ENCODE measurements at regions not wholly inside any gene's neighbourhood (a gene's known extent, or its start where the extent isn't known, plus 50 kb on each side); places are given as distances from the start of the nearest gene placed in this dataset.
A peak's percentile ranks its signal among the peaks of the same experiment; 100 is the strongest.

GRCh38 chr12:29070309-29070708 is 78.8 kb upstream of the FAR2 start:
- DNase-seq (ENCODE audit: low read depth in 2 of 2): no peak
- H3K4me3 ChIP-seq (replicated peaks in 1 of 2; ENCODE audit: low read depth in 2 of 2, low read length in 2 of 2): no peak overlapping the region
- no peak for TF ChIP-seq CTCF (IDR thresholded peaks at IDR 0.05; ENCODE audit: low read depth, low read length)

- no peak for TF ChIP-seq CTCF (IDR thresholded peaks at IDR 0.05; ENCODE audit: low read depth, low read length)
- no peak for DNase-seq (ENCODE audit: low read depth in 2 of 2)
- H3K4me3 ChIP-seq (replicated peaks in 1 of 2; ENCODE audit: low read depth in 2 of 2, low read length in 2 of 2): no peak overlapping the region
These were observed 78.0 kb upstream of the FAR2 start for GRCh38 chr12:29071099-29071498.

GRCh38 chr12:29072631-29073030 is 76.4 kb upstream of the FAR2 start:
- DNase-seq (ENCODE audit: low read depth in 2 of 2): peak in 1 of 2 donors; percentile 9
- no peak for TF ChIP-seq CTCF (IDR thresholded peaks at IDR 0.05; ENCODE audit: low read depth, low read length)
- H3K4me3 ChIP-seq (replicated peaks in 1 of 2; ENCODE audit: low read depth in 2 of 2, low read length in 2 of 2): no peak overlapping the region

GRCh38 chr12:29073631-29074239 is 75.3 kb upstream of the FAR2 start:
- peak; percentile 63 for TF ChIP-seq CTCF (IDR thresholded peaks at IDR 0.05; ENCODE audit: low read depth, low read length)
- peak; percentile 70 to 76 for DNase-seq (ENCODE audit: low read depth in 2 of 2)
- H3K4me3 ChIP-seq (replicated peaks in 1 of 2; ENCODE audit: low read depth in 2 of 2, low read length in 2 of 2): no peak overlapping the region

- TF ChIP-seq CTCF (IDR thresholded peaks at IDR 0.05; ENCODE audit: low read depth, low read length): no peak
- DNase-seq (ENCODE audit: low read depth in 2 of 2): peak in 1 of 2 donors; percentile 14
- no peak overlapping the region for H3K4me3 ChIP-seq (replicated peaks in 1 of 2; ENCODE audit: low read depth in 2 of 2, low read length in 2 of 2)
These were observed 68.0 kb upstream of the FAR2 start for GRCh38 chr12:29081101-29081500.

GRCh38 chr12:29082522-29082921 is 66.6 kb upstream of the FAR2 start:
- no peak for TF ChIP-seq CTCF (IDR thresholded peaks at IDR 0.05; ENCODE audit: low read depth, low read length)
- no peak overlapping the region for H3K4me3 ChIP-seq (replicated peaks in 1 of 2; ENCODE audit: low read depth in 2 of 2, low read length in 2 of 2)
- no peak for DNase-seq (ENCODE audit: low read depth in 2 of 2)
